ENCODE measurements at regions not wholly inside any gene's neighbourhood (a gene's known extent, or its start where the extent isn't known, plus 50 kb on each side); places are given as distances from the start of the nearest gene placed in this dataset.

GRCh38 chr3:17830788-17831187, 88.4 kb upstream of the TBC1D5 start:
- no peak for TF ChIP-seq CTCF (IDR thresholded peaks at IDR 0.05)
- TF ChIP-seq POLR2A (IDR thresholded peaks at IDR 0.05), result no peak
